NAMALWA (cell line): ENCODE measurements at regions not wholly inside any gene's neighbourhood (a gene's known extent, or its start where the extent isn't known, plus 50 kb on each side); places are given as distances from the start of the nearest gene placed in this dataset.

ENCODE experiments used
- DNase-seq: peaks from one replicate; pipeline ENCODE4 v3.0.0-alpha.2; 2015; ENCODE audit warnings: low spot score

GRCh38 chr11:57103899-57104605 is 77.7 kb upstream of the LRRC55 start:
- DNase-seq: no peak

- DNase-seq: no peak
These were observed 72.4 kb upstream of the LRRC55 start for GRCh38 chr11:57109331-57109730.

GRCh38 chr11:57111619-57112018 is 70.1 kb upstream of the LRRC55 start:
- no peak for DNase-seq

DNA sequence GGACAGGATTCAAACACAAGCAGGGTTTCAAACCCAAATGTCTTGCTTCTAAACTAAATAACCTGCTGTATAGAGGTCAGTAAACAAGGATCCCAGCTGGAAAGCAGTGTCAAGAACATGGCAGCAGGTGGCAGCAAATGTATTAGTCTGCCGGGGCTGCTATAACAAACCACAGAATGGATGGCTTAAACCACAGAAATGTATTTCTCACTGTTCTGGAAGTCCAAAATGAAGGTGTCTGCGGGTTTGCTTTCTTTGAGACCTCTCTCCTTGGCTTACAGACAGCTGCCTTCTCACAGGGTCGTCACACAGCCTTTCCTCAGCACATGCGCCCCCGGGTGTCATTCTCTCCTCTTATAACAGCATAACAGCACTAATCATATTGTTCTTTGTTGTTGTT is 65.1 kb upstream of the LRRC55 start:
- peak; percentile 53 for DNase-seq

GRCh38 chr11:57120192-57120965 is 61.4 kb upstream of the LRRC55 start:
- DNase-seq: no peak

GRCh38 chr11:57121996-57122395 is 59.8 kb upstream of the LRRC55 start:
- DNase-seq: no peak

DNA sequence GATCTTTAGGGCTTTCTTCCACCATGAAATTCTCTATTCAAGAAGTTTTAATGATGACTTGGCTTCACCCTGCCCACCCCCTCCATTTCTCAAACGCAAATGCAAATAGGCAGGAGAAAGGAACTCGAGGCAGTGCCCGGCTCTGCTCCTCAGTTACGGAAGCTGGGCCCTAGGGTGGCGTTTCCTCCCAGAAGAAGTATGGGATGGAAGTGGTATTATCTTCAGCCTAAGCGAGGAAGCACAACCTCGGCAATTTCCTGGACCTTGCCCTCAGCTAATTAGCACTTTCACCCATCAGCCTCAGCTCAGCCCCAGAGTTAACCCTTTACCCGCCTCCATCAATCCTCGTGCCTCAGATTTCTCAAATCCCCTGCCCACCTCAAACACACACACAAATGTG is 58.2 kb upstream of the LRRC55 start:
- DNase-seq: no peak

GRCh38 chr11:57124505-57124904 is 57.2 kb upstream of the LRRC55 start:
- no peak for DNase-seq

DNA sequence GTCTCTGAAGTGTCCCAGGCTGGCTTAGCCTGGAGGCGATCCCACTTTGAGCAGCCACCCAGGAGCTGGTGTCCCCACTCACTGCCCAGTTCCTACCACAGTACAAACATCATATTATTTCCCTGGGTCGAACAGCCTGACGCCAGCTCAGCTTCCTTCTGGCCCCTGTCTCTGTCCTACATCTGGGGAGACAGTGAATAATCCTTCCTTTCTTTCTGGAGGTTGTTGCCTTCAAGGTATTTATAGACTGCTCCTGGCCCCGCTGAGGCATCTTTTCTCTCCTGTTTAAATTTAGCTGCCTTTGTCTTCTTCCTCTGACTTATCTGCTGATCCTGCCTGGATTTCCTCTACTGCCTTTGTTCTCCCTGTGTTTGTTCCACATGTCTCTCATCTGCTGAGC is 56.8 kb upstream of the LRRC55 start:
- DNase-seq: no peak

DNA sequence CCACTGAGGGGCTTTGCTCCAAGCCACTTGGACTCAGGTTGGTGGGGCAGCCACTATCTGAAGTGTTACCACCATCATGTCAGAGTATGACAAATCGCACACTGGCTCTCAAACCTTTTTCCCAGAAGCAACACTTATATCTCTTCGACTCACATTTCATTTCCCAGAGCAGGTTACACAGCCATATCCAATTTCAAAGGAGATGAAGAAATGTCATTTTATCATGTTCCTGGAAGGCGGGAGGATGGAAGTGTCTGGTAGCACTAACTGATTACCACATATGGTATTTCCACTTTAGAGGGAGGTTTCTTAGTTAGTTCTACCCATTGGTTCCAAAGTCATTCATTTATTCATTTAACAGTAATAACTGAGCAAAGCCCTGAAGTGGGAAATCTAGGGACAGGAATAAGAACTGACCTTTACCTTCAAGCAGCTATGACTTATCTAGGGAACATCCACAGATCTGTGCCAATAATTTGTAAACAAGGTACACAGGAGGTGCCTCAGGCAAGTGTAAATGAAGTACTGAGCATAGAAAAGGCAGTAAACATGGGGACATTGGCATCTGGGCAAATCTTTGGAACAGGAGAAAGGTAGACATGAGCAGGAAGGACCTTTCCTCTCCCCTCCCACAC is 54.9 kb upstream of the LRRC55 start:
- no peak for DNase-seq

GRCh38 chr11:57131080-57131790 is 50.5 kb upstream of the LRRC55 start:
- DNase-seq: peak; percentile 5
